Ureter (tissue), 1 donor: ENCODE measurements at regions not wholly inside any gene's neighbourhood (a gene's known extent, or its start where the extent isn't known, plus 50 kb on each side); places are given as distances from the start of the nearest gene placed in this dataset.

Experiments
- DNase-seq: peaks from one replicate; pipeline ENCODE4 v3.0.0-alpha.2; 2020; ENCODE audit warnings: low spot score
- donor health status: DM: yes; HTN: yes; CAD: no.

- no peak for DNase-seq
These were observed 113.5 kb upstream of the WWC1 start for GRCh38 chr5:168177831-168178450.

GRCh38 chr5:168179192-168179593, 112.3 kb upstream of the WWC1 start:
- DNase-seq: no peak

GRCh38 chr5:168182269-168182668, 109.2 kb upstream of the WWC1 start:
- no peak for DNase-seq

GRCh38 chr5:168184103-168184502, 107.3 kb upstream of the WWC1 start:
- DNase-seq: no peak

- no peak for DNase-seq
These were observed 105.0 kb upstream of the WWC1 start for GRCh38 chr5:168186289-168187074.

- DNase-seq: no peak
These were observed 103.8 kb upstream of the WWC1 start for GRCh38 chr5:168187614-168188013.

- DNase-seq: no peak
These were observed 103.3 kb upstream of the WWC1 start for GRCh38 chr5:168188182-168188581.

- no peak for DNase-seq
These were observed 99.3 kb upstream of the WWC1 start for GRCh38 chr5:168192120-168192519.

GRCh38 chr5:168193493-168194250, 97.8 kb upstream of the WWC1 start:
- DNase-seq: no peak

GRCh38 chr5:168195110-168195509, 96.3 kb upstream of the WWC1 start:
- no peak for DNase-seq

GRCh38 chr5:168198359-168198758, 93.1 kb upstream of the WWC1 start:
- no peak for DNase-seq

GRCh38 chr5:168202996-168203395, 88.4 kb upstream of the WWC1 start:
- DNase-seq: no peak

GRCh38 chr5:168204165-168204564, 87.3 kb upstream of the WWC1 start:
- no peak for DNase-seq

GRCh38 chr5:168207450-168208029, 83.9 kb upstream of the WWC1 start:
- DNase-seq: no peak

- no peak for DNase-seq
These were observed 82.0 kb upstream of the WWC1 start for GRCh38 chr5:168209244-168209995.

- DNase-seq: no peak
These were observed 81.4 kb upstream of the WWC1 start for GRCh38 chr5:168209997-168210396.

- no peak for DNase-seq
These were observed 80.2 kb upstream of the WWC1 start for GRCh38 chr5:168211245-168211644.

GRCh38 chr5:168211936-168212335, 79.5 kb upstream of the WWC1 start:
- DNase-seq: no peak

GRCh38 chr5:168214071-168214470, 77.4 kb upstream of the WWC1 start:
- DNase-seq: no peak

- no peak for DNase-seq
These were observed 76.6 kb upstream of the WWC1 start for GRCh38 chr5:168214886-168215285.

GRCh38 chr5:168215646-168216045, 75.8 kb upstream of the WWC1 start:
- DNase-seq: no peak

- DNase-seq: no peak
These were observed 74.5 kb upstream of the WWC1 start for GRCh38 chr5:168216989-168217388.
